HCT116 (cell line): ENCODE measurements at regions not wholly inside any gene's neighbourhood (a gene's known extent, or its start where the extent isn't known, plus 50 kb on each side); places are given as distances from the start of the nearest gene placed in this dataset.

ENCODE experiments used
- ATAC-seq: fragments of 200-7000 bp; cut with Tn5 transposase; 2 replicates; pipeline ENCODE4 v1.9.1; 2020; ENCODE audit warnings: mild to moderate bottlenecking, moderate library complexity
- BruUV-seq: library from RNA; stranded (reverse); fragments of 400-500 nt; replicated peaks from 2 replicates; lab custom pipeline; 2021; lab: Mats Ljungman, UMichigan
- CTCF ChIA-PET: fragments of 300-600 bp; sonication (Branson Sonifier 250); formaldehyde crosslinking; loops from one replicate; lab custom pipeline; 2021; ENCODE audit warnings: antibody characterized with exemption; lab: Charles Lee
- POLR2A ChIA-PET: fragments of 300-600, 350-600 bp; sonication (Branson Sonifier 250); formaldehyde crosslinking; loops from one replicate; lab custom pipeline; 2021; ENCODE audit warnings: antibody characterized with exemption; lab: Charles Lee
- RAD21 ChIA-PET, 2 experiments: fragments of 300-600 bp; sonication (Branson Sonifier 250); formaldehyde crosslinking; loops; one replicate each; lab custom pipeline; 2023; ENCODE audit warnings: low total read pairs in 2 of 2; ENCODE audit not compliant: uncharacterized antibody in 2 of 2, unreplicated experiment in 2 of 2, low non-redundant PET in 1 of 2; lab: Charles Lee
- DNase-seq: peaks from one replicate; pipeline ENCODE4 v3.0.0-alpha.2; 2010; ENCODE audit warnings: low read depth, low spot score
- H2AFZ ChIP-seq: fragments of 200-600 bp; shearing (Covaris generic), sonication (generic); 2 replicates; pipeline ENCODE4 v1.6.1; 2017; ENCODE audit warnings: low read depth, mixed run types, mixed read lengths, antibody characterized with exemption, low read length; ENCODE audit not compliant: poor library complexity, severe bottlenecking
- H3K27ac ChIP-seq: 2 replicates; pipeline ENCODE4 v1.5.1; 2012; ENCODE audit warnings: low read depth, low read length
- H3K27me3 ChIP-seq: fragments of 200-600 bp; sonication (generic); 2 replicates; pipeline ENCODE4 v1.6.1; 2016; ENCODE audit warnings: mixed run types, low read length, mixed read lengths; ENCODE audit not compliant: insufficient read depth
- H3K36me3 ChIP-seq, 2 experiments: fragments of 200-500 bp in 1 of 2; fragments of 200-600 bp in 1 of 2; sonication (Bioruptor generic) in 1 of 2; sonication (generic) in 1 of 2; 2 replicates each; pipeline versions ENCODE4 v1.5.1 to v1.6.1; 2014 to 2016; ENCODE audit warnings: low read length in 2 of 2, inconsistent platforms in 1 of 2, mixed read lengths in 1 of 2, mixed run types in 1 of 2; ENCODE audit not compliant: insufficient read depth in 2 of 2, control insufficient read depth in 1 of 2
- H3K4me1 ChIP-seq, 2 experiments: fragments of 200-600 bp in 1 of 2; sonication (generic) in 1 of 2; 2 replicates each; pipeline versions ENCODE4 v1.5.1 to v1.6.1; 2012 to 2017; ENCODE audit warnings: low read length in 2 of 2, inconsistent platforms in 1 of 2, mild to moderate bottlenecking in 1 of 2, mixed read lengths in 1 of 2, mixed run types in 1 of 2, moderate library complexity in 1 of 2; ENCODE audit not compliant: insufficient read depth in 2 of 2, control insufficient read depth in 1 of 2
- H3K4me2 ChIP-seq: fragments of 200-600 bp; sonication (generic); 2 replicates; pipeline ENCODE4 v1.6.1; 2017; ENCODE audit warnings: mixed run types, low read length, mixed read lengths
- H3K4me3 ChIP-seq, 2 experiments: fragments of 200-600 bp in 1 of 2; sonication (generic) in 1 of 2; replicated peaks in 1 of 2; 2 replicates each; pipeline ENCODE4 v1.5.1; 2011 to 2016; ENCODE audit warnings: low read length in 2 of 2, control low read depth in 1 of 2, low read depth in 1 of 2, mild to moderate bottlenecking in 1 of 2, mixed read lengths in 1 of 2, mixed run types in 1 of 2
- H3K79me2 ChIP-seq: fragments of 200-600 bp; sonication (generic); 2 replicates; pipeline ENCODE4 v1.6.1; 2017; ENCODE audit warnings: mild to moderate bottlenecking, mixed run types, low read length, moderate library complexity, mixed read lengths; ENCODE audit not compliant: insufficient read depth
- H3K9ac ChIP-seq: fragments of 200-600 bp; sonication (generic); 2 replicates; pipeline ENCODE4 v1.6.1; 2016; ENCODE audit warnings: low read length, mixed read lengths
- H3K9me2 ChIP-seq: fragments of 200-600 bp; sonication (generic), shearing (Covaris generic); 2 replicates; pipeline ENCODE4 v1.6.1; 2017; ENCODE audit warnings: mixed run types, mild to moderate bottlenecking, moderate library complexity; ENCODE audit not compliant: insufficient read depth
- H3K9me3 ChIP-seq, 2 experiments: fragments of 200-500 bp in 1 of 2; fragments of 200-600 bp in 1 of 2; sonication (Bioruptor generic) in 1 of 2; sonication (generic) in 1 of 2; 2 replicates each; pipeline ENCODE4 v1.6.1; 2014 to 2017; ENCODE audit warnings: low read length in 2 of 2, mixed read lengths in 2 of 2, inconsistent platforms in 1 of 2, low read depth in 1 of 2, mild to moderate bottlenecking in 1 of 2, mixed run types in 1 of 2, moderate library complexity in 1 of 2; ENCODE audit not compliant: control insufficient read depth in 1 of 2, insufficient read depth in 1 of 2
- H4K20me1 ChIP-seq: fragments of 200-600 bp; sonication (generic), shearing (Covaris generic); 2 replicates; pipeline ENCODE4 v1.6.1; 2017; ENCODE audit warnings: mixed run types, mild to moderate bottlenecking, moderate library complexity; ENCODE audit not compliant: insufficient read depth
- CTCF ChIP-seq, 3 experiments: fragments of 200-600 bp in 1 of 3; sonication (generic) in 1 of 3; IDR thresholded peaks in 2 of 3; conservative IDR thresholded peaks in 1 of 3; 2 replicates each; pipeline ENCODE4 v1.5.1; 2012 to 2017; ENCODE audit warnings: low read depth in 2 of 3, low read length in 2 of 3, antibody characterized with exemption in 1 of 3, borderline replicate concordance in 1 of 3, control low read depth in 1 of 3, mild to moderate bottlenecking in 1 of 3, mixed read lengths in 1 of 3, mixed run types in 1 of 3, moderate library complexity in 1 of 3; ENCODE audit not compliant: insufficient read depth in 1 of 3
- ELF1 ChIP-seq: IDR thresholded peaks from 2 replicates; pipeline ENCODE4 v1.6.1; 2012; ENCODE audit warnings: low read depth, borderline replicate concordance
- EZH2phosphoT487 ChIP-seq: fragments of 200-600 bp; IDR thresholded peaks from 2 replicates; pipeline ENCODE4 v1.6.1; 2018; ENCODE audit warnings: antibody characterized with exemption, borderline replicate concordance
- JUND ChIP-seq: IDR thresholded peaks from 2 replicates; pipeline ENCODE4 v1.6.1; 2012
- POLR2A ChIP-seq: IDR thresholded peaks from 2 replicates; pipeline ENCODE4 v1.7.0; 2011; ENCODE audit warnings: borderline replicate concordance; ENCODE audit not compliant: insufficient read depth, insufficient read length; ENCODE audit errors: extremely low read depth
- SIN3A ChIP-seq: IDR thresholded peaks from 2 replicates; pipeline ENCODE4 v1.6.1; 2012; ENCODE audit warnings: low read depth
- SP1 ChIP-seq: IDR thresholded peaks from 2 replicates; pipeline ENCODE4 v1.6.1; 2012; ENCODE audit warnings: low read depth
- ZBTB33 ChIP-seq: IDR thresholded peaks from 2 replicates; pipeline ENCODE4 v1.6.1; 2011; ENCODE audit warnings: mild to moderate bottlenecking, low read length, moderate library complexity; ENCODE audit not compliant: insufficient replicate concordance; ENCODE audit errors: extremely low read depth
- ZFX ChIP-seq: fragments of 450-650 bp; IDR thresholded peaks from 2 replicates; pipeline ENCODE4 v1.6.1; 2017
- ZNF274 ChIP-seq: fragments of 200-500 bp; sonication (Bioruptor generic); IDR thresholded peaks from 2 replicates; pipeline ENCODE4 v1.6.1; 2014; ENCODE audit warnings: mild to moderate bottlenecking, low read depth, low read length, inconsistent platforms
- intact Hi-C: fragments of 100-400 bp; cut with micrococcal nuclease; formaldehyde crosslinking; loops from 2 replicates; pipeline ENCODE4 v1.10.0; 2022
- TF ChIP-seq, protein P1 (sequence below): IDR thresholded peaks from 2 replicates; pipeline ENCODE4 v1.6.1; 2012; ENCODE audit warnings: low read depth

GRCh38 chr5:136492587-136492986, 127.2 kb upstream of the TRPC7 start:
- Histone ChIP-seq H3K4me2 (no peak overlapping the region), H3K27me3 (no peaks in the 10 kb centered on the region), H3K9me2 (no peaks in the 10 kb centered on the region), H3K4me1 (no peaks in the 10 kb centered on the region), H3K36me3 (no peaks in the 10 kb centered on the region), H3K79me2 (no peaks in the 10 kb centered on the region), H3K4me3 (no peak overlapping the region), H3K27ac (no peak overlapping the region), H3K9ac (no peak overlapping the region), H3K9me3 (no peaks in the 10 kb centered on the region), H4K20me1 (no peaks in the 10 kb centered on the region), H2AFZ (no peak overlapping the region)
- RAD21 ChIA-PET: no interaction called here
- intact Hi-C loops: no loop called here
- POLR2A ChIA-PET: no interaction called here
- DNase-seq (no peak), ATAC-seq (no peak)
- TF ChIP-seq SP1: no peak
- TF ChIP-seq POLR2A: no peak
- BruUV-seq: no TSS peak
- CTCF ChIA-PET: no interaction called here

DNA sequence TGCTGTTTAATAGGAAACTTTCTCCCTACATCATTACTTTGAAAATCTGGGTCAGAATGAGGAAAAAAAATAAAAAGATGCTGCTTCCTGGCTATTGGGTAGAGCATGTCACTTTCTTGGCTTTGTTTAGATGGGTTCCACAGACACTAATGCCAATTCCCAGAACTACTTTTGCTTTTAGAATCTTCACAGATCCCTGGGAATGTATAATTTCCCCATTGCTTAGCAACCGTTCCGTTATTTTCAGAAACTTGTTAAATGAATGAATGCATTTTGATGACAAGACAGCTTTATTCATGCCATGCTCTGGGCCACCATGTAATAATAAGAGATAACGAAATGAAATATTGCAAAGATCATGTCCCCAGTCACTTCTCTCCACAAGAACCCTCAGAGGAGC, 126.5 kb upstream of the TRPC7 start:
- H3K4me2 ChIP-seq: no peak overlapping the region
- CTCF ChIA-PET: no interaction called here
- no peak overlapping the region for H2AFZ ChIP-seq
- intact Hi-C loops: no loop called here
- no TSS peak for BruUV-seq
- no peaks in the 10 kb centered on the region for H3K4me1 ChIP-seq
- H3K9me3 ChIP-seq: no peaks in the 10 kb centered on the region
- RAD21 ChIA-PET: no interaction called here
- POLR2A ChIA-PET: no interaction called here
- H3K36me3 ChIP-seq: no peaks in the 10 kb centered on the region
- no peaks in the 10 kb centered on the region for H3K27me3 ChIP-seq
- TF ChIP-seq CTCF (IDR thresholded peaks at IDR 0.05 in 2 of 3, conservative IDR thresholded peaks at IDR 0.05 in 1 of 3; ENCODE audit: borderline replicate concordance in 1 of 3, insufficient read depth in 1 of 3, low read depth in 2 of 3, low read length in 2 of 3) (no peak), JUND (no peak), ZBTB33 (no peak), SIN3A (no peak), EZH2phosphoT487 (no peak), ZNF274 (no peak), ZFX (no peak), ELF1 (no peak)
- TF ChIP-seq, protein P1, sequence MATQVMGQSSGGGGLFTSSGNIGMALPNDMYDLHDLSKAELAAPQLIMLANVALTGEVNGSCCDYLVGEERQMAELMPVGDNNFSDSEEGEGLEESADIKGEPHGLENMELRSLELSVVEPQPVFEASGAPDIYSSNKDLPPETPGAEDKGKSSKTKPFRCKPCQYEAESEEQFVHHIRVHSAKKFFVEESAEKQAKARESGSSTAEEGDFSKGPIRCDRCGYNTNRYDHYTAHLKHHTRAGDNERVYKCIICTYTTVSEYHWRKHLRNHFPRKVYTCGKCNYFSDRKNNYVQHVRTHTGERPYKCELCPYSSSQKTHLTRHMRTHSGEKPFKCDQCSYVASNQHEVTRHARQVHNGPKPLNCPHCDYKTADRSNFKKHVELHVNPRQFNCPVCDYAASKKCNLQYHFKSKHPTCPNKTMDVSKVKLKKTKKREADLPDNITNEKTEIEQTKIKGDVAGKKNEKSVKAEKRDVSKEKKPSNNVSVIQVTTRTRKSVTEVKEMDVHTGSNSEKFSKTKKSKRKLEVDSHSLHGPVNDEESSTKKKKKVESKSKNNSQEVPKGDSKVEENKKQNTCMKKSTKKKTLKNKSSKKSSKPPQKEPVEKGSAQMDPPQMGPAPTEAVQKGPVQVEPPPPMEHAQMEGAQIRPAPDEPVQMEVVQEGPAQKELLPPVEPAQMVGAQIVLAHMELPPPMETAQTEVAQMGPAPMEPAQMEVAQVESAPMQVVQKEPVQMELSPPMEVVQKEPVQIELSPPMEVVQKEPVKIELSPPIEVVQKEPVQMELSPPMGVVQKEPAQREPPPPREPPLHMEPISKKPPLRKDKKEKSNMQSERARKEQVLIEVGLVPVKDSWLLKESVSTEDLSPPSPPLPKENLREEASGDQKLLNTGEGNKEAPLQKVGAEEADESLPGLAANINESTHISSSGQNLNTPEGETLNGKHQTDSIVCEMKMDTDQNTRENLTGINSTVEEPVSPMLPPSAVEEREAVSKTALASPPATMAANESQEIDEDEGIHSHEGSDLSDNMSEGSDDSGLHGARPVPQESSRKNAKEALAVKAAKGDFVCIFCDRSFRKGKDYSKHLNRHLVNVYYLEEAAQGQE: no peak
- TF ChIP-seq, all 23 proteins: peak for 0
- DNase-seq (no peak), ATAC-seq (no peak)
- Histone ChIP-seq H3K79me2 (no peaks in the 10 kb centered on the region), H3K9me2 (no peaks in the 10 kb centered on the region), H4K20me1 (no peaks in the 10 kb centered on the region), H3K4me3 (no peak overlapping the region), H3K27ac (no peak overlapping the region), H3K9ac (no peak overlapping the region)
